K562 (cell line): ENCODE measurements at regions not wholly inside any gene's neighbourhood (a gene's known extent, or its start where the extent isn't known, plus 50 kb on each side); places are given as distances from the start of the nearest gene placed in this dataset.
"Not testable (repeated sequence)": the region's sequence is repeated elsewhere in the genome, so short reads cannot be mapped to it uniquely, and the experiment has no call there.

Experiments
- ATAC-seq: fragments of 200-7000 bp; cut with Tn5 transposase; 3 replicates; pipeline ENCODE4 v1.9.1; 2020; ENCODE audit warnings: moderate library complexity
- BruUV-seq: library from RNA; stranded (reverse); fragments of 400-500 nt; replicated peaks from 2 replicates; lab custom pipeline; 2021; lab: Mats Ljungman, UMichigan
- CTCF ChIA-PET: fragments of 300-600 bp; formaldehyde crosslinking; extraction: SDS; loops from one replicate; lab custom pipeline; 2021; ENCODE audit warnings: low intra/inter-chr PET ratio; lab: Yijun Ruan, JAX
- POLR2A ChIA-PET: fragments of 300-600, 350-650 bp; sonication (Branson Sonifier 250); formaldehyde crosslinking; extraction: SDS; loops from one replicate; lab custom pipeline; 2021; ENCODE audit warnings: antibody characterized with exemption, inconsistent platforms; lab: Yijun Ruan, JAX
- DNase-seq, 4 experiments: peaks; one replicate each; pipeline versions ENCODE4 v3.0.0 to v3.0.0-alpha.2; 2011 to 2018; ENCODE audit warnings: low spot score in 3 of 4, mixed read lengths in 3 of 4; ENCODE audit errors: extremely low read depth in 1 of 4
- FAIRE-seq: peaks from 2 replicates; lab custom pipeline; 2011; peaks lifted over from hg19 to GRCh38; lab: Jason Lieb, UNC
- H2AFZ ChIP-seq: 2 replicates; pipeline ENCODE4 v1.6.0; 2011; ENCODE audit warnings: low read depth, low read length, control low read depth, inconsistent platforms
- H3K27ac ChIP-seq: fragments of 200-600 bp; 3 replicates; pipeline ENCODE4 v1.8.0; 2011; ENCODE audit warnings: low read depth, mild to moderate bottlenecking, control low read depth, inconsistent platforms, low read length, moderate library complexity, mixed read lengths; ENCODE audit errors: extremely low read depth
- H3K27me3 ChIP-seq, 2 experiments: fragments of 300-600 bp in 1 of 2; 2 replicates in 1 of 2; 3 replicates in 1 of 2; pipeline versions ENCODE4 v1.6.0 to v1.8.0; 2011; ENCODE audit warnings: inconsistent platforms in 2 of 2, low read length in 2 of 2, mild to moderate bottlenecking in 1 of 2, mixed read lengths in 1 of 2, moderate library complexity in 1 of 2; ENCODE audit not compliant: control insufficient read depth in 2 of 2, insufficient read depth in 2 of 2
- H3K36me3 ChIP-seq: fragments of 300-600 bp; 3 replicates; pipeline ENCODE4 v1.8.0; 2011; ENCODE audit warnings: mild to moderate bottlenecking, low read length, inconsistent platforms; ENCODE audit not compliant: control insufficient read depth, insufficient read depth
- H3K4me1 ChIP-seq, 2 experiments: fragments of 200-600 bp in 1 of 2; replicated peaks in 1 of 2; 2 replicates in 1 of 2; 3 replicates in 1 of 2; pipeline versions ENCODE4 v1.5.1 to v1.8.0; 2011; ENCODE audit warnings: inconsistent platforms in 2 of 2, low read length in 2 of 2, mild to moderate bottlenecking in 1 of 2, mixed read lengths in 1 of 2, moderate library complexity in 1 of 2; ENCODE audit not compliant: control insufficient read depth in 2 of 2, insufficient read depth in 2 of 2
- H3K4me2 ChIP-seq: 2 replicates; pipeline ENCODE4 v1.6.1; 2011; ENCODE audit warnings: low read length, control low read depth, inconsistent platforms, mixed read lengths; ENCODE audit not compliant: insufficient read depth
- H3K4me3 ChIP-seq: fragments of 200-600 bp; sonication (generic), shearing (Covaris generic); 2 replicates; pipeline ENCODE4 v1.5.1; 2016; ENCODE audit warnings: control low read depth, inconsistent platforms
- H3K79me2 ChIP-seq: fragments of 200-600 bp; 3 replicates; pipeline ENCODE4 v1.8.0; 2011; ENCODE audit warnings: low read length, inconsistent platforms; ENCODE audit not compliant: control insufficient read depth, insufficient read depth
- H3K9ac ChIP-seq, 2 experiments: 2 replicates each; pipeline versions ENCODE4 v1.6.0 to v1.6.1; 2011; ENCODE audit warnings: low read depth in 2 of 2, low read length in 2 of 2, control low read depth in 1 of 2, inconsistent platforms in 1 of 2, mild to moderate bottlenecking in 1 of 2, mixed read lengths in 1 of 2; ENCODE audit not compliant: insufficient read depth in 1 of 2
- H3K9me1 ChIP-seq: one replicate; pipeline ENCODE4 v1.6.0; 2011; ENCODE audit warnings: inconsistent platforms, mild to moderate bottlenecking, low read length, moderate library complexity; ENCODE audit not compliant: control insufficient read depth, insufficient read depth
- H3K9me3 ChIP-seq: replicated peaks from 2 replicates; pipeline ENCODE4 v1.5.1; 2011; ENCODE audit warnings: low read depth, low read length, inconsistent platforms; ENCODE audit not compliant: control insufficient read depth, insufficient read depth
- H4K20me1 ChIP-seq: replicated peaks from 2 replicates; pipeline ENCODE4 v1.6.1; 2011; ENCODE audit warnings: low read length, inconsistent platforms, mixed read lengths; ENCODE audit not compliant: control insufficient read depth, insufficient read depth
- WGBS: fragments of 100-300 bp; shearing (Covaris generic); methylation state at CpG from one replicate; pipeline ENCODE4 v1.1.6; 2016; ENCODE audit warnings: low coverage, mixed read lengths; ENCODE audit not compliant: insufficient coverage; ENCODE audit errors: missing lambda C conversion rate; 5-methylcytosine and 5-hydroxymethylcytosine counted together
- in situ Hi-C: fragments of 300-500 bp; cut with MboI; formaldehyde crosslinking; loops from 4 replicates; pipeline ENCODE4 v1.15.0; 2018; ENCODE audit warnings: inconsistent platforms, mixed read lengths
- intact Hi-C: fragments of 100-400 bp; cut with micrococcal nuclease; formaldehyde crosslinking; loops from 2 replicates; pipeline ENCODE4 v1.14.2; 2022

DNA sequence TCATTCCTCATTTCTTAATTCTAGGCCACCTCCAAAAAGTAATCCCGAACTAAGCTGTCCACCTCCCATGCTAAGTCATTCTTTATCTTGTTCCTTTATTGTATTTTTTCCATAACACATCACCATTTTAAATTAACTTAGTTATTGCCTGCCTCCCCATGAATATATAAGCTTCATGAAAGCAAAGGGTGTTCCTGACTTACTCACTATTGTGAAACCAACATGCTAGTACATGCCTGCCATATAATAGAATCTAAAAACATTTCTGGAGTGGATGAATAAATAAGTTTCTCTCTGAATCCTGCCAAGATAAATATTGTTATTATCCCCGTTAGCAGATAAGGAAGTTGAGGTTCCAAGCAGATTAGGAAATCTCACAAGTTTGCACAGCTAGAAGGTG, 232.1 kb downstream of the NPIPA8 start:
- H3K27ac ChIP-seq, H2AFZ ChIP-seq, ATAC-seq, CTCF ChIA-PET, H3K27me3 ChIP-seq, intact Hi-C loops, H3K4me1 ChIP-seq, H3K36me3 ChIP-seq, H4K20me1 ChIP-seq, H3K9me3 ChIP-seq, H3K79me2 ChIP-seq, BruUV-seq, H3K9ac ChIP-seq, DNase-seq, in situ Hi-C loops, FAIRE-seq, POLR2A ChIA-PET, H3K4me3 ChIP-seq, H3K4me2 ChIP-seq, H3K9me1 ChIP-seq: not testable (repeated sequence)
- WGBS: 25% methylated on average over 1 of the region's 2 CpGs

DNA sequence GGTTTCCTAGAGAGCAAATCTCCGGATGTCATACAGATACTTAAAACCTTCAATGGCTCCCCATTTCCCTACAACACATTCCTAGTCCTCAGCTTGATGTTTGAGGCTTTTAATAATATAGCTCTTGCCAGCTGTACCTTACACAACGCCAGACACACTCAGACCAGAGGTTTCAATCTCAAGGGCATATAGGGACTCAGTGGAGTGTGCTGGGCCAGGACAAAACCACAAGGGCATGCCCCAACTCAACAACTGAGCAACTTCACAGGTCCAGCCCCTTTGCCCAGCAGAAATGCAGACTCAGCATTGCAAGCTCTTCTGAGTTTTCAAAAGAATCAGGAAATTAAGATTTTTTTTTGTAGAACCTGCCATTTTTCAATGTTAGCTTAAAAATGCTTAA, 235.5 kb downstream of the NPIPA8 start:
- ATAC-seq, H3K79me2 ChIP-seq, H3K27ac ChIP-seq, POLR2A ChIA-PET, H3K9ac ChIP-seq, H3K9me1 ChIP-seq, H3K27me3 ChIP-seq, H3K4me3 ChIP-seq, H3K9me3 ChIP-seq, BruUV-seq, in situ Hi-C loops, FAIRE-seq, H3K4me2 ChIP-seq, H3K4me1 ChIP-seq, DNase-seq, intact Hi-C loops, H2AFZ ChIP-seq, CTCF ChIA-PET, H4K20me1 ChIP-seq, H3K36me3 ChIP-seq: not testable (repeated sequence)
- no CpG with 5 or more reads among the region's 2 CpGs for WGBS

DNA sequence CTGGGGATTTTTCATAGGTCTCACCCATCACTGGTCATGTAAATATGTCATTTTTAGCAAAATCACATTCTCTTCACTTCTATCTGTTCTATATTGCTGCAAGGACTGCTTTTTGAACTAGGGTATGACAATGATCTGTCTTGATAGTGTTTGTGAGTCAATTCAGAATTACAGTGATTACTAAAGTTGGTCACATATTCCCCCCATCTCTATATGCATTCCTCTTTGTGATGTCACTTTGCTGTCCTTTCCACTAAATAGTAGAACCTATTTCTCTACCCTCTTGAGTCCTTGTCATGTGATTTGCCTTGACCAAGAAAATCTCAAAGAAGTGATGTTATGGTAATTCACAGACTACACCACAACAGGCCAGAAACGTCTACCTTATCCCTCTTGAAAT, 243.9 kb downstream of the NPIPA8 start:
- H3K27ac ChIP-seq, BruUV-seq, H3K9me3 ChIP-seq, intact Hi-C loops, H3K27me3 ChIP-seq, ATAC-seq, H3K9ac ChIP-seq, H4K20me1 ChIP-seq, POLR2A ChIA-PET, H2AFZ ChIP-seq, CTCF ChIA-PET, in situ Hi-C loops, H3K4me1 ChIP-seq, FAIRE-seq, H3K36me3 ChIP-seq, H3K4me2 ChIP-seq, H3K79me2 ChIP-seq, H3K9me1 ChIP-seq, H3K4me3 ChIP-seq, DNase-seq: not testable (repeated sequence)
- WGBS: 8% methylated on average over 1 of the region's 1 CpG
